Keratinocyte (primary cell): ENCODE measurements at regions not wholly inside any gene's neighbourhood (a gene's known extent, or its start where the extent isn't known, plus 50 kb on each side); places are given as distances from the start of the nearest gene placed in this dataset.

Experiments used
- DNase-seq: peaks from one replicate; pipeline ENCODE4 v3.0.0-alpha.2; 2011; ENCODE audit warnings: low read depth, missing footprints, low spot score
- FAIRE-seq: peaks from 2 replicates; lab custom pipeline; 2011; peaks lifted over from hg19 to GRCh38; lab: Jason Lieb, UNC
- H2AFZ ChIP-seq: 2 replicates; pipeline ENCODE4 v1.6.0; 2012; ENCODE audit warnings: low read length, control low read depth, inconsistent platforms; ENCODE audit not compliant: control insufficient read depth
- H3K27ac ChIP-seq: 2 replicates; pipeline ENCODE4 v1.5.1; 2011; ENCODE audit warnings: low read length; ENCODE audit not compliant: control insufficient read depth, insufficient read depth
- H3K27me3 ChIP-seq: 3 replicates; pipeline ENCODE4 v1.6.0; 2011; ENCODE audit warnings: low read length; ENCODE audit not compliant: control insufficient read depth, insufficient read depth; ENCODE audit errors: extremely low read depth
- H3K36me3 ChIP-seq, 2 experiments: 2 replicates in 1 of 2; 3 replicates in 1 of 2; pipeline ENCODE4 v1.5.1; 2011; ENCODE audit warnings: low read length in 2 of 2, mild to moderate bottlenecking in 1 of 2; ENCODE audit not compliant: control insufficient read depth in 2 of 2, insufficient read depth in 2 of 2; ENCODE audit errors: extremely low read depth in 1 of 2
- H3K4me1 ChIP-seq: 3 replicates; pipeline ENCODE4 v1.5.1; 2011; ENCODE audit warnings: low read length; ENCODE audit not compliant: control insufficient read depth, insufficient read depth; ENCODE audit errors: extremely low read depth
- H3K4me2 ChIP-seq: 3 replicates; pipeline ENCODE4 v1.6.0; 2011; ENCODE audit warnings: low read depth, low read length; ENCODE audit not compliant: control insufficient read depth, insufficient read depth; ENCODE audit errors: extremely low read depth
- H3K4me3 ChIP-seq, 3 experiments: fragments of 200-600 bp in 1 of 3; sonication (generic) in 1 of 3; 2 replicates in 2 of 3; 3 replicates in 1 of 3; pipeline ENCODE4 v1.5.1; 2011 to 2016; ENCODE audit warnings: low read length in 3 of 3, mild to moderate bottlenecking in 3 of 3, control low read depth in 2 of 3, inconsistent platforms in 1 of 3, low read depth in 1 of 3, mixed read lengths in 1 of 3, mixed run types in 1 of 3, moderate library complexity in 1 of 3; ENCODE audit not compliant: control insufficient read depth in 2 of 3, insufficient read depth in 2 of 3; ENCODE audit errors: extremely low read depth in 1 of 3
- H3K79me2 ChIP-seq: 2 replicates; pipeline ENCODE4 v1.6.0; 2012; ENCODE audit warnings: low read length; ENCODE audit not compliant: control insufficient read depth, insufficient read depth
- H3K9ac ChIP-seq: 3 replicates; pipeline ENCODE4 v1.6.0; 2011; ENCODE audit warnings: low read length; ENCODE audit not compliant: control insufficient read depth, insufficient read depth; ENCODE audit errors: extremely low read depth
- H3K9me1 ChIP-seq: 3 replicates; pipeline ENCODE4 v1.6.0; 2011; ENCODE audit warnings: low read length; ENCODE audit not compliant: control insufficient read depth, insufficient read depth; ENCODE audit errors: extremely low read depth
- H3K9me3 ChIP-seq: 2 replicates; pipeline ENCODE4 v1.5.1; 2012; ENCODE audit warnings: low read depth, low read length; ENCODE audit not compliant: control insufficient read depth
- H4K20me1 ChIP-seq: 3 replicates; pipeline ENCODE4 v1.6.0; 2011; ENCODE audit warnings: low read length; ENCODE audit not compliant: control insufficient read depth, insufficient read depth; ENCODE audit errors: extremely low read depth
- EZH2 ChIP-seq: IDR thresholded peaks from one replicate; pipeline ENCODE4 v1.6.1; 2012; ENCODE audit warnings: inconsistent platforms, mild to moderate bottlenecking, low read length, moderate library complexity
- dilution Hi-C: fragments of 300-500 bp; cut with MboI; formaldehyde crosslinking; loops from one replicate; pipeline ENCODE4 v1.7.0; 2020; ENCODE audit warnings: low sequenced_read_pairs; ENCODE audit not compliant: extremely low pct_ligation_motif_present
- TF ChIP-seq, protein P1 (sequence below), 3 experiments: IDR thresholded peaks in 1 of 3; conservative IDR thresholded peaks in 1 of 3; optimal IDR thresholded peaks in 1 of 3; 2 replicates in 2 of 3; 3 replicates in 1 of 3; pipeline versions ENCODE3 to v1.5.1; 2011; ENCODE audit warnings: low read length in 3 of 3, mild to moderate bottlenecking in 3 of 3, moderate library complexity in 2 of 3, control low read depth in 1 of 3, inconsistent platforms in 1 of 3; ENCODE audit not compliant: insufficient read depth in 2 of 3; ENCODE audit errors: extremely low read depth in 1 of 3

- no peak for FAIRE-seq
- Histone ChIP-seq H4K20me1 (no peaks in the 10 kb centered on the region), H3K27ac (no peak overlapping the region), H3K9ac (no peak overlapping the region), H3K4me2 (no peak overlapping the region), H3K79me2 (no peaks in the 10 kb centered on the region), H3K4me3 (no peak overlapping the region), H3K27me3 (peaks cover 42% of the 10 kb centered on the region), H3K36me3 (no peaks in the 10 kb centered on the region), H2AFZ (no peak overlapping the region), H3K9me1 (no peaks in the 10 kb centered on the region), H3K9me3 (no peaks in the 10 kb centered on the region), H3K4me1 (no peaks in the 10 kb centered on the region)
- no peak for TF ChIP-seq EZH2
- TF ChIP-seq, protein P1, sequence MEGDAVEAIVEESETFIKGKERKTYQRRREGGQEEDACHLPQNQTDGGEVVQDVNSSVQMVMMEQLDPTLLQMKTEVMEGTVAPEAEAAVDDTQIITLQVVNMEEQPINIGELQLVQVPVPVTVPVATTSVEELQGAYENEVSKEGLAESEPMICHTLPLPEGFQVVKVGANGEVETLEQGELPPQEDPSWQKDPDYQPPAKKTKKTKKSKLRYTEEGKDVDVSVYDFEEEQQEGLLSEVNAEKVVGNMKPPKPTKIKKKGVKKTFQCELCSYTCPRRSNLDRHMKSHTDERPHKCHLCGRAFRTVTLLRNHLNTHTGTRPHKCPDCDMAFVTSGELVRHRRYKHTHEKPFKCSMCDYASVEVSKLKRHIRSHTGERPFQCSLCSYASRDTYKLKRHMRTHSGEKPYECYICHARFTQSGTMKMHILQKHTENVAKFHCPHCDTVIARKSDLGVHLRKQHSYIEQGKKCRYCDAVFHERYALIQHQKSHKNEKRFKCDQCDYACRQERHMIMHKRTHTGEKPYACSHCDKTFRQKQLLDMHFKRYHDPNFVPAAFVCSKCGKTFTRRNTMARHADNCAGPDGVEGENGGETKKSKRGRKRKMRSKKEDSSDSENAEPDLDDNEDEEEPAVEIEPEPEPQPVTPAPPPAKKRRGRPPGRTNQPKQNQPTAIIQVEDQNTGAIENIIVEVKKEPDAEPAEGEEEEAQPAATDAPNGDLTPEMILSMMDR (optimal IDR thresholded peaks at IDR 0.05 in 1 of 3, IDR thresholded peaks at IDR 0.05 in 1 of 3, conservative IDR thresholded peaks at IDR 0.05 in 1 of 3; ENCODE audit: extremely low read depth in 1 of 3, insufficient read depth in 2 of 3, low read length in 3 of 3), result no peak
- dilution Hi-C loops, result no loop called here
- no peak for DNase-seq
These were observed 312.1 kb upstream of the PROK2 start for GRCh38 chr3:72097053-72097452.

DNA sequence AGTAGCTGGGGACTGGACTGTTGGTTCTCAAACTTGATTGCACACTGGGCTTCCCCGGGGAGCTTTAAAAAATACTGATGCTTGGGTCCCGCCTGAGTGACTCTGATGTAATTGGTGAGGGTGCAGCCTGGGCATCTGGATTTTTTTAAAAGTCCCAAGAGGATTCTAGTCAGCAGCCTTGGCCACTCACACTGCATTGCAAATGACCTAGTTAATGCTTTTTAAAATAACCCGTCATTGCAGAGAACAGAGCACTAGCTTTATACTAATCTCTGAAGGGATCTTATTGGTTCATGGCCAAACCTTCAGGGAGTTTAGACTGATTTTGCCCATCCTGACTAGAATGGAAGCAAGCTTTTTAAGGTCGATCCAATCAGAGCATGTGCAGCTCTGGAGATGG, 310.6 kb upstream of the PROK2 start:
- Histone ChIP-seq H3K4me1 (no peaks in the 10 kb centered on the region), H2AFZ (no peak overlapping the region), H3K27me3 (peaks cover 46% of the 10 kb centered on the region), H3K36me3 (no peaks in the 10 kb centered on the region), H3K4me3 (no peak overlapping the region), H3K9me1 (no peaks in the 10 kb centered on the region), H3K4me2 (no peak overlapping the region), H3K27ac (no peak overlapping the region), H3K9ac (no peak overlapping the region), H4K20me1 (no peaks in the 10 kb centered on the region), H3K79me2 (no peaks in the 10 kb centered on the region), H3K9me3 (no peaks in the 10 kb centered on the region)
- DNase-seq (no peak), FAIRE-seq (no peak)
- dilution Hi-C loops, result no loop called here
- no peak for TF ChIP-seq EZH2
- TF ChIP-seq, protein P1 (optimal IDR thresholded peaks at IDR 0.05 in 1 of 3, IDR thresholded peaks at IDR 0.05 in 1 of 3, conservative IDR thresholded peaks at IDR 0.05 in 1 of 3; ENCODE audit: extremely low read depth in 1 of 3, insufficient read depth in 2 of 3, low read length in 3 of 3), result no peak
